Stimulated activated CD8-positive, alpha-beta memory T cell treated with anti-CD3 and anti-CD28 coated beads, Interleukin-12 subunit alpha, Interleukin-12 subunit beta, amount 100 ng/mL, for 24 hours (primary cell): ENCODE measurements at regions not wholly inside any gene's neighbourhood (a gene's known extent, or its start where the extent isn't known, plus 50 kb on each side); places are given as distances from the start of the nearest gene placed in this dataset.
"Not testable (repeated sequence)": the region's sequence is repeated elsewhere in the genome, so short reads cannot be mapped to it uniquely, and the experiment has no call there.

Experiments
- DNase-seq: peaks from one replicate; pipeline ENCODE4 v3.0.0-alpha.2; 2020; ENCODE audit errors: extremely low read depth

- DNase-seq: no peak
Measured at GRCh38 chr1:99062192-99062591, 57.5 kb upstream of the PLPPR5 start.

GRCh38 chr1:99069146-99069545 lies 64.5 kb upstream of the PLPPR5 start:
- DNase-seq: no peak

GRCh38 chr1:99078529-99078928 lies 73.9 kb upstream of the PLPPR5 start:
- DNase-seq: not testable (repeated sequence)

GRCh38 chr1:99082366-99082765 lies 77.7 kb upstream of the PLPPR5 start:
- no peak for DNase-seq

GRCh38 chr1:99083338-99083737 lies 78.7 kb upstream of the PLPPR5 start:
- no peak for DNase-seq

- no peak for DNase-seq
Measured at GRCh38 chr1:99084562-99084961, 79.9 kb upstream of the PLPPR5 start.

GRCh38 chr1:99086057-99086456 lies 81.4 kb upstream of the PLPPR5 start:
- DNase-seq: no peak

- no peak for DNase-seq
Measured at GRCh38 chr1:99098589-99098988, 93.9 kb upstream of the PLPPR5 start.

GRCh38 chr1:99106274-99106673 lies 101.6 kb upstream of the PLPPR5 start:
- DNase-seq: no peak

GRCh38 chr1:99107680-99108079 lies 103.0 kb upstream of the PLPPR5 start:
- no peak for DNase-seq

- no peak for DNase-seq
Measured at GRCh38 chr1:99110140-99111041, 105.7 kb upstream of the PLPPR5 start.

- no peak for DNase-seq
Measured at GRCh38 chr1:99115231-99115630, 110.6 kb upstream of the PLPPR5 start.

- no peak for DNase-seq
Measured at GRCh38 chr1:99119188-99119587, 114.5 kb upstream of the PLPPR5 start.

GRCh38 chr1:99122039-99122438 lies 117.4 kb upstream of the PLPPR5 start:
- DNase-seq: no peak

GRCh38 chr1:99123936-99124335 lies 119.3 kb upstream of the PLPPR5 start:
- DNase-seq: no peak

- DNase-seq: no peak
Measured at GRCh38 chr1:99131546-99131945, 126.9 kb upstream of the PLPPR5 start.

GRCh38 chr1:99133756-99134500 lies 129.3 kb upstream of the PLPPR5 start:
- DNase-seq: no peak

- DNase-seq: no peak
Measured at GRCh38 chr1:99137554-99138206, 126.6 kb upstream of the PLPPR4 start.

GRCh38 chr1:99139876-99140275 lies 124.4 kb upstream of the PLPPR4 start:
- no peak for DNase-seq

- no peak for DNase-seq
Measured at GRCh38 chr1:99146129-99146848, 118.0 kb upstream of the PLPPR4 start.

GRCh38 chr1:99149952-99150351 lies 114.3 kb upstream of the PLPPR4 start:
- no peak for DNase-seq

- DNase-seq: no peak
Measured at GRCh38 chr1:99152132-99152531, 112.2 kb upstream of the PLPPR4 start.
